LNCaP clone FGC (cell line): ENCODE measurements at regions not wholly inside any gene's neighbourhood (a gene's known extent, or its start where the extent isn't known, plus 50 kb on each side); places are given as distances from the start of the nearest gene placed in this dataset.

Source experiments
- DNase-seq: peaks from one replicate; pipeline ENCODE4 v3.0.0-alpha.2; 2011; ENCODE audit warnings: low read depth
- H3K4me3 ChIP-seq: 2 replicates; pipeline ENCODE4 v1.5.1; 2011; ENCODE audit warnings: mild to moderate bottlenecking, low read depth, low read length, control low read depth
- TF ChIP-seq, protein P1 (sequence below): IDR thresholded peaks from 2 replicates; pipeline ENCODE4 v1.5.1; 2012; ENCODE audit warnings: mild to moderate bottlenecking; ENCODE audit not compliant: control insufficient read depth, insufficient read depth; ENCODE audit errors: extremely low read depth

DNA sequence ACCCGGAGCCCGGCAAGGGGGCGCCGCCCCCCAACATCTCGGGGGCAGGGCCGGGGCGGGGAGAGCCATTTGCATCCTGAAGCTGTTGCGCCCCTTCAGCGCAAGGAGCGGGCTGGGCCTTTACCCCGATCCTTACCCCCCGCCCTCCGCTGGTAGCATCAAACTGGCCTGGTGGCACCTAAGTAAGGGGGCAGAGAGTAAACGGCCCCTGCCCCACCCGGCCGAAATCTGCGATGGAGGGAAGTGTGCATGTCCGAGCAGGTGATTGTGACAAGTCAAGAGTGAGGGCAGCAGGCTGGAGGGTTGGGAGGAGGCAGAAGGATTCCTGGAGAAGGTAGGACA is 101.2 kb downstream of the ESM1 start:
- TF ChIP-seq, protein P1, sequence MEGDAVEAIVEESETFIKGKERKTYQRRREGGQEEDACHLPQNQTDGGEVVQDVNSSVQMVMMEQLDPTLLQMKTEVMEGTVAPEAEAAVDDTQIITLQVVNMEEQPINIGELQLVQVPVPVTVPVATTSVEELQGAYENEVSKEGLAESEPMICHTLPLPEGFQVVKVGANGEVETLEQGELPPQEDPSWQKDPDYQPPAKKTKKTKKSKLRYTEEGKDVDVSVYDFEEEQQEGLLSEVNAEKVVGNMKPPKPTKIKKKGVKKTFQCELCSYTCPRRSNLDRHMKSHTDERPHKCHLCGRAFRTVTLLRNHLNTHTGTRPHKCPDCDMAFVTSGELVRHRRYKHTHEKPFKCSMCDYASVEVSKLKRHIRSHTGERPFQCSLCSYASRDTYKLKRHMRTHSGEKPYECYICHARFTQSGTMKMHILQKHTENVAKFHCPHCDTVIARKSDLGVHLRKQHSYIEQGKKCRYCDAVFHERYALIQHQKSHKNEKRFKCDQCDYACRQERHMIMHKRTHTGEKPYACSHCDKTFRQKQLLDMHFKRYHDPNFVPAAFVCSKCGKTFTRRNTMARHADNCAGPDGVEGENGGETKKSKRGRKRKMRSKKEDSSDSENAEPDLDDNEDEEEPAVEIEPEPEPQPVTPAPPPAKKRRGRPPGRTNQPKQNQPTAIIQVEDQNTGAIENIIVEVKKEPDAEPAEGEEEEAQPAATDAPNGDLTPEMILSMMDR: no peak
- no peak overlapping the region for H3K4me3 ChIP-seq
- no peak for DNase-seq

DNA sequence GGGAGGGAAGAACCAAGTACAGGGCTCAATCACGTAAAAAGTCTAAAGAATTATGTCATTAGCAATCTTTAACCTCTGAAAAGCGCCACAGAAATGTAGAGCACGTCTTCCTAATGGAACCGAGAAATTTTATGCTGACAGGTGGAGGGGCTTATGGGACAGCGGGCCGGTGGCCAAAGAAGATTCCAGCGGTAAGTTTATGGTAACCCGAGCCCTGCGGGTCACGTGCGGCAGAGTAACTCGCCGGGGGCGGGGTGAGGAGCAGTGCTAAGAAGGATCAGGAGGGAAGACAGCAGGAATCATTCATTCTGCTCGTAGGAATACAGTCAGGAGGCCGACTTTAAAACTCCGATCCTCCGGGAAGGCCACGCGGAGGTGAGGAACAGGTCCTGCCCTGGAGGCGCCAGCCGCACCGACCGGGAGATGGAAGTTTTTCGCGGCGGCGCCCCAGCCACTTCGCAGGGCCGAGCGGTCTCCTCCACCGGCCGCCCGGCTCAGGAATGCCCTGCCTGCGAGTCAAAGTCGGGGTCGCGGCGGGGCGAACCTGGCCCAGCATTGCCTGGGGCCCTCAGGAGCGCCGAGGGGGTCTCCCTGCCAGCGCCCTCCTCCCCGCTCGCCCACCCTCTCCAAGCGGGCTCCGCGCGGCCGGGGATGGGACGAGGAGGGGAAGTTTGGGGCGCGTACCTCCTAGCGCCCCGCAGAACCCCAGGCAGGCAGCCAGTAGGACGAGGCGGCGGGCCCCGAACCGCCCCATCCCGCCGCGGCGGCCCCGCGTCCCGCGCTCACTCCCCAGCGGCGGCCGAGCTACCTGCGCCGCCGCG is 101.8 kb downstream of the ESM1 start:
- no peak overlapping the region for H3K4me3 ChIP-seq
- no peak for DNase-seq
- TF ChIP-seq, protein P1: no peak

DNA sequence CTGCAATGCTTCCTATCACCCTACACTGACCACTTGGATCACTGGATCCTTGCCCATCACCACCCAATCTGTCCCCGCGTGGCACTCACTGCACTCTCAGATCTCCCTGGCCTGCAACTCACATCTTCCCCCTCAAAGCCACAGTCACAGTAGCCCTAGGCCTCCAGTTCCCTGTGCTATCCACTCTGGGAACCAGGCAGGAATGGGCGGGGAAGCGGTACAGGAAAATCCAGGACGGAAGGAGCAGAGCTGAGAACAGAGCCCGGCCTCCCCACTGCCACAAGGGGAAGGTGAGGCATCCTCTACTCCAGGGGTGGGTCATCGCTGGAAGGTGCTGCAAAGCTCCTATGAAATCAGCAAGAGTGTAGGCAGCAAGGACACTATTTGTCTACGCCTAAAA is 102.6 kb downstream of the ESM1 start:
- TF ChIP-seq, protein P1: no peak
- DNase-seq: no peak
- no peak overlapping the region for H3K4me3 ChIP-seq

DNA sequence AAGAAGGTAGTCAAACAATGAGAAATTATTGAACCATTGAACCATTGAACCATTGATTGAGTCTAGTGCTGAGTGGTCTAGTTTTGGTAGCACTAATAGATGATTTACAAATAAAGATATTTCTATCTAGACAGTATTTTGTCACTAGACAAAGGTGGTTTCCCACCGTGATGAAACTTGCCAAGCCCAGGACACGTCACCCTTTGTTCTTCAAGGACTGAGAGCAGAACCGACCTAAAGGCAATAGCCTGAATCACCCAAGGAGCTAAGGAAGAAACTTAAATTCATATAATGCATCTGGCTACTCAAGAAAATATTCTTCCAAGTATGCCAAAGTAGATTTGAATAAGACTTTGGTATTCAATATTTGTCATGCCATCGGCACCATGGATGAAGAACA is 103.3 kb downstream of the ESM1 start:
- TF ChIP-seq, protein P1: no peak
- no peak for DNase-seq
- H3K4me3 ChIP-seq: no peak overlapping the region

DNA sequence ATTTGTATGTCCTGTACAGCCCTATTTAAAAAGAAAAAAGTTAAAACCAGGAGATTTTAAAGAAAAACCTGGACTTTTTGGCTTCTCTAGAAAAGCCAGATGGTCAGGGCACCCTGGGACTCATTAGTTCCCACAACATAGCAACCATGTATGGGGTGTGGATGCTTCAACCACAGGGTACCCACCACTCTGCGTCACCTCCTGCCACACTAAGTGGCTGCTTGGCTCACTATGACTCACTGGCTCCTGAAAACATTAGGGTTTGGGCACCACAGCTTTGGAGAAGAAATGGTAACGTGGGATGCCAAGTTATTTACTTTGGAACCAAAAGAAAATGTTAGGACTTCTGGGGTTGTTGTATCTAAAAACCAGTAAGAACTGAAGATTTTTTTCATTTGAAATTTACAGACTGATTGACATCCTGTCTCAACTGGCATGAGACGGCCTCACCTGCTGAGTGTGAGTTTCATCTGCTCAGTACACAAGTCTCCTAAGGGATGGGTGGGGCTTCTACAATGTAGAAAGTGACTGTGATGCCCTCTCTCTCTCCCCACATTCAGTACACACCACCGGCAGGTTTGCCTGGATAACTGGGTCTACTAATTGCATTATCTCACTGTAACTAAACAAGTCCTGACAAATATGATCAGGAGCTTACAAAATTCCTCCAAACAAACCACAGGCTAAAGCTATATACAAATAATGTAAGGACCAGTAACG is 103.9 kb downstream of the ESM1 start:
- DNase-seq: no peak
- no peak overlapping the region for H3K4me3 ChIP-seq
- TF ChIP-seq, protein P1: no peak

DNA sequence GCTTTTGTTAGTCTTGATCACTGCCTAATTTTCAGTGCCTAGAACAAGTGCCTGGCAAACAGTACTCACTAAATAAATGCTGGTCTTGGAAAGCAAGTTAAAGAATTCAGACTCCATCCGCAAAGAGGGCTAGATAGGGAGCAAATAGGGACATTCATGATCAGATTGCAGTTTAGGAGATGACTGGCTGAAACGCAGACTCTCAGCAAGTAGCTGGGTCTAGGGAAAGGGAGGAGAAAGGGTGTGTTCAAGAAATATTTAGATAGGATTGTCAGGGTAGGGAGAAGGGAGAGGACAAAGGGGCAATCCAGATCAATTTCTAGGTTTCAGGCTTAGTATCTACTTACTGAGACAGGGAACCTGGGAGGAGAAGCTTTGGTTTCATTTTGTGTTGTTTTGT is 108.4 kb downstream of the ESM1 start:
- no peak overlapping the region for H3K4me3 ChIP-seq
- no peak for DNase-seq
- TF ChIP-seq, protein P1: no peak
